ENCODE measurements at regions not wholly inside any gene's neighbourhood (a gene's known extent, or its start where the extent isn't known, plus 50 kb on each side); places are given as distances from the start of the nearest gene placed in this dataset.

GRCh38 chr9:126028746-126029145, 281.6 kb downstream of the PBX3 start:
- no peak overlapping the region for H3K4me3 ChIP-seq (ENCODE audit: low read depth, low read length)
- no peak for TF ChIP-seq CTCF (IDR thresholded peaks at IDR 0.05; ENCODE audit: low read depth, low read length)
- no peak for DNase-seq (ENCODE audit: low read depth, low spot score)
- in situ Hi-C loops (cut with HindIII; ENCODE audit: low sequenced_read_pairs): no loop called here

- in situ Hi-C loops (cut with HindIII; ENCODE audit: low sequenced_read_pairs): no loop called here
Observed at GRCh38 chr9:126030716-126031115, 283.5 kb downstream of the PBX3 start.

GRCh38 chr9:126031116-126031515, 283.9 kb downstream of the PBX3 start:
- DNase-seq (ENCODE audit: low read depth, low spot score): no peak
- in situ Hi-C loops (cut with HindIII; ENCODE audit: low sequenced_read_pairs): no loop called here
- H3K4me3 ChIP-seq (ENCODE audit: low read depth, low read length): no peak overlapping the region
- no peak for TF ChIP-seq CTCF (IDR thresholded peaks at IDR 0.05; ENCODE audit: low read depth, low read length)

More at GRCh38 chr9:126030716-126031115, 283.5 kb downstream of the PBX3 start:
- no peak for DNase-seq (ENCODE audit: low read depth, low spot score)
- TF ChIP-seq CTCF (IDR thresholded peaks at IDR 0.05; ENCODE audit: low read depth, low read length): no peak
- no peak overlapping the region for H3K4me3 ChIP-seq (ENCODE audit: low read depth, low read length)

- in situ Hi-C loops (cut with HindIII; ENCODE audit: low sequenced_read_pairs): no loop called here
- no peak for DNase-seq (ENCODE audit: low read depth, low spot score)
- H3K4me3 ChIP-seq (ENCODE audit: low read depth, low read length): no peak overlapping the region
- no peak for TF ChIP-seq CTCF (IDR thresholded peaks at IDR 0.05; ENCODE audit: low read depth, low read length)
Observed at GRCh38 chr9:126032135-126032534, 285.0 kb downstream of the PBX3 start.

- in situ Hi-C loops (cut with HindIII; ENCODE audit: low sequenced_read_pairs): no loop called here
- no peak for DNase-seq (ENCODE audit: low read depth, low spot score)
Observed at GRCh38 chr9:126033318-126033717, 286.1 kb downstream of the PBX3 start.

GRCh38 chr9:126033956-126034355, 286.8 kb downstream of the PBX3 start:
- no peak overlapping the region for H3K4me3 ChIP-seq (ENCODE audit: low read depth, low read length)
- DNase-seq (ENCODE audit: low read depth, low spot score): no peak
- TF ChIP-seq CTCF (IDR thresholded peaks at IDR 0.05; ENCODE audit: low read depth, low read length): no peak
- in situ Hi-C loops (cut with HindIII; ENCODE audit: low sequenced_read_pairs): no loop called here

More at GRCh38 chr9:126033318-126033717, 286.1 kb downstream of the PBX3 start:
- no peak overlapping the region for H3K4me3 ChIP-seq (ENCODE audit: low read depth, low read length)
- TF ChIP-seq CTCF (IDR thresholded peaks at IDR 0.05; ENCODE audit: low read depth, low read length): no peak

- no peak overlapping the region for H3K4me3 ChIP-seq (ENCODE audit: low read depth, low read length)
- in situ Hi-C loops (cut with HindIII; ENCODE audit: low sequenced_read_pairs): no loop called here
- TF ChIP-seq CTCF (IDR thresholded peaks at IDR 0.05; ENCODE audit: low read depth, low read length): no peak
- no peak for DNase-seq (ENCODE audit: low read depth, low spot score)
Observed at GRCh38 chr9:126036881-126037291, 289.7 kb downstream of the PBX3 start.

Measured in astrocyte of the spinal cord (primary cell).